ENCODE measurements at regions not wholly inside any gene's neighbourhood (a gene's known extent, or its start where the extent isn't known, plus 50 kb on each side); places are given as distances from the start of the nearest gene placed in this dataset.

DNA sequence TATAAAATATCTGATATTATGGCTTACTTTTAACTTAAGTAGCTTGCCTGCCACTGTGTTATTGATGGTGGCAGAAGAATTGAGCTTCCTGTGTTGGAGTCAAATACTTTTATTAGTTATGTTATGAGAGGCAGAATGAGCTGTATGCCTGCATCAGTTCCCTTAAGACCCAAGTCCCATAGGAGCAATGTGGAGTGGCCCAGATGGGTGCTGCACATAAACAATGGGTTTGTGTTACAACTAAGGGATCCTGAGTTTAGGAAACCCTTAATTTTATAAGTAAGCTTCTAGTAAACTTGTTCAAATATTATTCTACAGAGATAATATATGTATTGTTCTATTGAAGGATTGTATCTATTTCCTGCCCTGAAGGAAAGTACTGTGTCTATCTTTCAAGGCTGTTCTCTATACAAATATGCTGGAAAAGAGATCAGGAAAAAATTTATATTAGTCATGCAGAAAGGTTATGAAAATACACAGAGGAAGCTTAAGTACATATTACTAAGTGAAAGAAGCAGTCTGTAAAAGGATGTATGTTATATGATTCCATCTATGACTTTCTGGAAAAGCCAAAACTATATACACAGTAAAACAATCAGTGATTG, 2018.0 kb upstream of the PCDH20 start:
- DNase-seq: no peak
- no peak for TF ChIP-seq CTCF (IDR thresholded peaks at IDR 0.05)
- H3K36me3 ChIP-seq (ENCODE audit: low read depth): no peaks in the 10 kb centered on the region
- H3K4me1 ChIP-seq (ENCODE audit: low read depth): no peaks in the 10 kb centered on the region
- intact Hi-C loops (cut with DNase I, micrococcal nuclease): no loop called here
- H3K4me3 ChIP-seq: no peak overlapping the region
- no peak for ATAC-seq
- peaks cover 12% of the 10 kb centered on the region for H3K9me3 ChIP-seq

- DNase-seq (no peak), ATAC-seq (no peak)
- H3K4me1 ChIP-seq (ENCODE audit: low read depth): no peaks in the 10 kb centered on the region
- H3K36me3 ChIP-seq (ENCODE audit: low read depth): no peaks in the 10 kb centered on the region
- H3K4me3 ChIP-seq: no peak overlapping the region
- intact Hi-C loops (cut with DNase I, micrococcal nuclease): no loop called here
- peaks cover 28% of the 10 kb centered on the region for H3K9me3 ChIP-seq
- no peak for TF ChIP-seq CTCF (IDR thresholded peaks at IDR 0.05)
Observed at GRCh38 chr13:63427170-63427569, 2011.5 kb upstream of the PCDH20 start.

GRCh38 chr13:63425131-63425530, 2009.5 kb upstream of the PCDH20 start:
- TF ChIP-seq CTCF (IDR thresholded peaks at IDR 0.05): no peak
- no peak for ATAC-seq

DNA sequence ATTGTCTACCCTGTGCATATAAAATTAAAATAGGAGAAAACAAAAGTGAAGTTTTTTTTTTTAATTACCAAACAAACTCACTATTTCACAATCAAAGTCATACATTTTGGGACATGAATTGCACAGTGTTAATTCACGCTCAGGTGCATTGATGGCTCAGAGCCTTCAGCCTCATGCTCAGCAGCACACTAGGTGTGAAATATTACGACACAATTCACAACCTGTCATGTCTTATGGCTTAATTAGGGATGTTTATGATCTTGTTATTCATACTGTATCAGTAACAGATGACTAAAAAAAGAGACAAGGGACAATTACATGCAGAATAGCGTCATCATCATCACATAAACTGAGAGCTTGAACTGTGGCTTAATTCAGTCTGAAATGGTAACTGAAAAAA, 2005.5 kb upstream of the PCDH20 start:
- ATAC-seq (no peak), DNase-seq (no peak)
- no peak for TF ChIP-seq CTCF (IDR thresholded peaks at IDR 0.05)
- H3K36me3 ChIP-seq (ENCODE audit: low read depth): no peaks in the 10 kb centered on the region
- no peak overlapping the region for H3K4me3 ChIP-seq
- H3K9me3 ChIP-seq: peaks cover 37% of the 10 kb centered on the region
- intact Hi-C loops (cut with DNase I, micrococcal nuclease): no loop called here
- no peaks in the 10 kb centered on the region for H3K4me1 ChIP-seq (ENCODE audit: low read depth)

More at GRCh38 chr13:63425131-63425530, 2009.5 kb upstream of the PCDH20 start:
- H3K36me3 ChIP-seq (ENCODE audit: low read depth): no peaks in the 10 kb centered on the region
- H3K4me3 ChIP-seq: no peak overlapping the region
- H3K9me3 ChIP-seq: peaks cover 32% of the 10 kb centered on the region
- intact Hi-C loops (cut with DNase I, micrococcal nuclease): no loop called here
- DNase-seq: no peak
- no peaks in the 10 kb centered on the region for H3K4me1 ChIP-seq (ENCODE audit: low read depth)

DNA sequence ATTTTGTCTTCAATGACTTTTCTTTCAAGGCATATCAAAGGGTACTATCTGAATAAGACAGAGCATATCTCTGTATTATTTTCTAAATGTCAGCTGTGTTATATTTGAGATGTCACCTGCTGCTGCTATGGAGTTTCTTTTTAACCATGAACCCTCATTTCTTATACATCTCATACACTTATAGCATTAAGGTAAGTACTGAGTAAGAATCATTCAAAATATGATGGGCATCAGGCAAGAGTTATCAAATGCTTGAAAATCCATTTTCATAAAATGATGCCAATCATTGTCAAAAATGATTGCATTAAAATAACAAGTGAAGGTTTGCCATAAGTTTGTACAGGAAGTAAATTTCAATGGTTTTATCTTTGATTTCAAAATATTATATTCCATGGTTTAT, 2005.0 kb upstream of the PCDH20 start:
- TF ChIP-seq CTCF (IDR thresholded peaks at IDR 0.05): no peak
- intact Hi-C loops (cut with DNase I, micrococcal nuclease): no loop called here
- no peak overlapping the region for H3K4me3 ChIP-seq
- H3K9me3 ChIP-seq: peaks cover 41% of the 10 kb centered on the region
- H3K4me1 ChIP-seq (ENCODE audit: low read depth): no peaks in the 10 kb centered on the region
- DNase-seq (no peak), ATAC-seq (no peak)
- no peaks in the 10 kb centered on the region for H3K36me3 ChIP-seq (ENCODE audit: low read depth)

DNA sequence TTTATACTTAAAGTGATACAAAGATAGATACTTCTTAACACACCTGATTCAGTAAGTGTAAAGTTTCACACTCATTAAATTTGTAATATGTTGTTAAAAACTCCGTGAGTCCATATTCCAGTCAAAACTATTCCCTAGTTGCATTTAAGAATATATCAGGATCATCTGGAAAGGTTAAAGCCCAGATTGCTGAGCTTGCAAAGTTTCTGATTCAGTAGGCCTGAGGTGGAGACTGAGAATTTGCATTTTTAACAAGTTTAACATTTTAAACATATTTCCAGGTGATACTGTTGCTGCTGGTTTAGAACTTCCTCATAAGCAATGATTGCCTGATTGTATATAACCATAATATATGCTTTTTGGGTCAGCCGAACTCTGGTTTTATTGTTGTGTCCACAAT, 1998.6 kb upstream of the PCDH20 start:
- Histone ChIP-seq H3K4me1 (ENCODE audit: low read depth) (no peaks in the 10 kb centered on the region), H3K36me3 (ENCODE audit: low read depth) (no peaks in the 10 kb centered on the region), H3K4me3 (no peak overlapping the region), H3K9me3 (peaks cover 28% of the 10 kb centered on the region)
- no peak for DNase-seq
- intact Hi-C loops (cut with DNase I, micrococcal nuclease): no loop called here
- no peak for TF ChIP-seq CTCF (IDR thresholded peaks at IDR 0.05)
- no peak for ATAC-seq

All from mucosa of descending colon (tissue), 3 donors.